Neural progenitor cell (in vitro differentiated cells): ENCODE measurements at regions not wholly inside any gene's neighbourhood (a gene's known extent, or its start where the extent isn't known, plus 50 kb on each side); places are given as distances from the start of the nearest gene placed in this dataset.

Experiments
- DNase-seq: peaks from one replicate; pipeline ENCODE4 v3.0.0-alpha.2; 2016; ENCODE audit warnings: low spot score
- H2AFZ ChIP-seq: fragments of 200-600 bp; sonication (generic); replicated peaks from 2 replicates; pipeline ENCODE4 v1.6.1; 2016; ENCODE audit warnings: antibody characterized with exemption
- H3F3A ChIP-seq: fragments of 200-600 bp; sonication (generic); 2 replicates; pipeline ENCODE4 v1.6.1; 2016; ENCODE audit warnings: antibody characterized with exemption, low read depth
- H3K27ac ChIP-seq: fragments of 200-600 bp; sonication (generic); 2 replicates; pipeline ENCODE4 v1.5.1; 2016; ENCODE audit warnings: mild to moderate bottlenecking
- H3K27me3 ChIP-seq: fragments of 200-600 bp; sonication (generic); 2 replicates; pipeline ENCODE4 v1.6.1; 2016; ENCODE audit warnings: mild to moderate bottlenecking, moderate library complexity
- H3K36me3 ChIP-seq: fragments of 200-600 bp; sonication (generic); 2 replicates; pipeline ENCODE4 v1.5.1; 2016
- H3K4me1 ChIP-seq: fragments of 200-600 bp; sonication (generic); 2 replicates; pipeline ENCODE4 v1.6.1; 2016; ENCODE audit warnings: mixed run types
- H3K4me2 ChIP-seq: fragments of 200-600 bp; sonication (generic); 2 replicates; pipeline ENCODE4 v1.6.1; 2016
- H3K4me3 ChIP-seq: fragments of 200-600 bp; sonication (generic); 2 replicates; pipeline ENCODE4 v1.5.1; 2016
- H3K79me2 ChIP-seq: fragments of 200-600 bp; sonication (generic); 2 replicates; pipeline ENCODE4 v1.6.1; 2016; ENCODE audit warnings: low read depth
- H3K9ac ChIP-seq: fragments of 200-600 bp; sonication (generic); 2 replicates; pipeline ENCODE4 v1.6.1; 2016
- H3K9me3 ChIP-seq: fragments of 200-600 bp; sonication (generic); 2 replicates; pipeline ENCODE4 v1.5.1; 2016; ENCODE audit warnings: low read depth
- H4K20me1 ChIP-seq: fragments of 200-600 bp; sonication (generic); 2 replicates; pipeline ENCODE4 v1.6.1; 2016; ENCODE audit warnings: low read depth
- H3K27ac Mint-ChIP-seq: 3 replicates; pipeline ENCODE4 v1.8.0; 2021; ENCODE audit warnings: mixed read lengths
- H3K27me3 Mint-ChIP-seq: 2 replicates; pipeline ENCODE4 v1.8.0; 2022; ENCODE audit warnings: low read depth, mild to moderate bottlenecking, inconsistent platforms, moderate library complexity, mixed read lengths; ENCODE audit not compliant: insufficient read depth
- H3K36me3 Mint-ChIP-seq: 3 replicates; pipeline ENCODE4 v1.8.0; 2021; ENCODE audit warnings: mixed read lengths
- H3K4me1 Mint-ChIP-seq: 3 replicates; pipeline ENCODE4 v1.8.0; 2021; ENCODE audit warnings: mixed read lengths
- H3K4me3 Mint-ChIP-seq: 3 replicates; pipeline ENCODE4 v1.8.0; 2021; ENCODE audit warnings: mild to moderate bottlenecking, moderate library complexity, mixed read lengths
- H3K9me3 Mint-ChIP-seq: 3 replicates; pipeline ENCODE4 v1.8.0; 2020; ENCODE audit warnings: mixed read lengths
- CTCF ChIP-seq: fragments of 200-600 bp; sonication (generic); IDR thresholded peaks from 2 replicates; pipeline ENCODE4 v1.5.1; 2017; ENCODE audit warnings: antibody characterized with exemption, mild to moderate bottlenecking
- EZH2 ChIP-seq: fragments of 200-600 bp; sonication (generic); IDR thresholded peaks from 2 replicates; pipeline ENCODE4 v1.6.1; 2017; ENCODE audit warnings: antibody characterized with exemption, mild to moderate bottlenecking, moderate library complexity
- EZH2phosphoT487 ChIP-seq: fragments of 200-600 bp; sonication (generic); IDR thresholded peaks from 2 replicates; pipeline ENCODE4 v1.6.1; 2017; ENCODE audit warnings: antibody characterized with exemption

DNA sequence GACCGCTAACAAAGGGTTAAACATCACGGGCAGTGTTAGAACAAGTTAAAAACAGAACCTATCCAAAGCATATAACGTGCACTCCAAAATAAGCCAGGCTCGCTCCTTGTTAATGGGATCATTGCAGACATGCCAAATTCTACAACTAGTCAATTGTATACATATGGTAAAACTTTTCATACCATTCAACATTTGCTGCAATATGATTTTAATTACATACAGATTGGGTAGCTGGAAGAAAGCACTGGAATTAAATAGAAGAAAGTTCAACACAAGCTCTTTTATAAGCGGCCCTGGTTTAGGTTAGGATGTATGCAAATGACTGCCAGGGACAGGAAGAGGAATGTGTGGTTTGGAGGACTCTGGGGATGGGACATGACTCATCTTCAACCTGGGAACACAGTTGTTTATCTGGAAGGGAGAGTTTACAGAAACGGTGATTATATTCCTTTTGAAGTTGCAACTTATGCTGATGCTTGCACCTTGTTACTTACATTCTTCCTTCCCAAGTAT, 62.5 kb upstream of the TIAM2 start:
- H3K27me3 ChIP-seq: no peaks in the 10 kb centered on the region
- Mint-ChIP-seq H3K27me3 (peaks cover 2% of the 10 kb centered on the region), H3K4me3 (no peak overlapping the region)

GRCh38 chr6:154933181-154933827, 61.8 kb upstream of the TIAM2 start:
- no peak overlapping the region for H3K27ac Mint-ChIP-seq
- Histone ChIP-seq H3K27ac (no peak overlapping the region), H3F3A (peaks cover 21% of the 10 kb centered on the region), H2AFZ (no peak overlapping the region), H3K4me1 (peaks cover 34% of the 10 kb centered on the region), H3K4me2 (no peak overlapping the region), H3K9me3 (no peaks in the 10 kb centered on the region), H3K36me3 (no peaks in the 10 kb centered on the region), H4K20me1 (peaks cover 18% of the 10 kb centered on the region), H3K9ac (no peak overlapping the region), H3K79me2 (no peaks in the 10 kb centered on the region), H3K27me3 (no peaks in the 10 kb centered on the region), H3K4me3 (no peak overlapping the region)
- no peaks in the 10 kb centered on the region for H3K9me3 Mint-ChIP-seq
- no peak overlapping the region for H3K4me3 Mint-ChIP-seq
- peaks cover 46% of the 10 kb centered on the region for H3K4me1 Mint-ChIP-seq
- peaks cover 2% of the 10 kb centered on the region for H3K27me3 Mint-ChIP-seq
- TF ChIP-seq EZH2phosphoT487 (no peak), EZH2 (no peak), CTCF (no peak)
- no peak for DNase-seq
- no peaks in the 10 kb centered on the region for H3K36me3 Mint-ChIP-seq

More for the DNA sequence above, 62.5 kb upstream of the TIAM2 start:
- Histone ChIP-seq H3K9ac (no peak overlapping the region), H3K9me3 (no peaks in the 10 kb centered on the region), H3K79me2 (no peaks in the 10 kb centered on the region), H3K4me2 (peak overlapping the region; percentile 40), H4K20me1 (peaks cover 18% of the 10 kb centered on the region), H3K27ac (no peak overlapping the region), H3K36me3 (no peaks in the 10 kb centered on the region), H3F3A (peaks cover 21% of the 10 kb centered on the region), H3K4me3 (no peak overlapping the region), H3K4me1 (peaks cover 34% of the 10 kb centered on the region), H2AFZ (no peak overlapping the region)
- Mint-ChIP-seq H3K4me1 (peaks cover 45% of the 10 kb centered on the region), H3K9me3 (no peaks in the 10 kb centered on the region), H3K36me3 (no peaks in the 10 kb centered on the region), H3K27ac (peak overlapping the region; percentile 19)
- TF ChIP-seq CTCF (no peak), EZH2phosphoT487 (no peak), EZH2 (no peak)
- no peak for DNase-seq

DNA sequence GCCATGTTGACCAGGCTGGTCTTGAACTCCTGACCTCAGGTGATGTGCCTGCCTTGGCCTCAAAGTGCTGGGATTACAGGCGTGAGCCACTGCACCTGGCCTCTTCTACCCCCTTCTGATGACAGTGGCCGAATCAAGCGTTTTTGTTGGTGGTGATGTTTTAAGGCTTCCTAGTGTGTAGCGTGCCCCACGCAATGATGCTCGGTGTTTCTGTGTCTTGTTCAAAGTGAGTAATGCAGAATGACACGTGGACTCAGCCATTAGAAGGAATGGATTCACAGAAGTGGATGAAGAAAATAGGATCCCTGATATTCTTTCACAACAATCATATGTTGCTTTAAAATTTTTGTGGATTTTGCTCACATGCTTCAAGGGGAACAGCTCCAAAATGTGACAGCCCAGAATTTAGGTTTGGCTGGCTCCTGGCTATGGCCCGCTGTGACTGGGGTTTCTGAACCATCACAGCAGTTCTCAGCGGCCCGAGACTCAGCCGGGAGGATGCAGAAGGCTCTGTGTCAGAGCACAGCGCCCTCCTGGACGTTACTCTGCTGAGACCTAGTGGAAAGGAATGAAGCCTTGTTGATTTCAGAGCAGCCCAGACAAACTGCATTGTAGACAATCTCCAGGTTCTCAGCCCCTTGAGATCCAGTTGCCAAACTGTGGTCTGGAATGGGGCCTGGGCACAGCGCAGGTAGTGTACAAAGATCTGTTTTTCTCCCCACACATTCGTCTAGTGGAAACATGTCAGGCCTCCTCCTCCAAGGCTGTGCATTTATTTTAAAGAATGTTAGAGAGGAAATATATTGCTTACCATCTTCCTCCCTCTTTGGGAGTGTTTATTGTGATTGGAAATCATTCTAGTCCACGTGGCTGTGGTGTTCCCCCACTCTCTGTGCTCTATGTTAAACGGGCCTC, 57.6 kb upstream of the TIAM2 start:
- Mint-ChIP-seq H3K4me1 (peaks cover 19% of the 10 kb centered on the region), H3K36me3 (no peaks in the 10 kb centered on the region), H3K4me3 (no peak overlapping the region), H3K27ac (peak overlapping the region; percentile 80), H3K9me3 (no peaks in the 10 kb centered on the region), H3K27me3 (peaks cover 2% of the 10 kb centered on the region)
- no peak for TF ChIP-seq EZH2
- no peak for TF ChIP-seq CTCF
- no peak for TF ChIP-seq EZH2phosphoT487
- Histone ChIP-seq H3K27ac (no peak overlapping the region), H3K79me2 (no peaks in the 10 kb centered on the region), H2AFZ (no peak overlapping the region), H3K36me3 (no peaks in the 10 kb centered on the region), H3F3A (no peaks in the 10 kb centered on the region), H3K27me3 (no peaks in the 10 kb centered on the region), H3K4me1 (peaks cover 8% of the 10 kb centered on the region), H3K4me3 (no peak overlapping the region), H4K20me1 (no peaks in the 10 kb centered on the region), H3K9me3 (no peaks in the 10 kb centered on the region), H3K4me2 (no peak overlapping the region), H3K9ac (peak overlapping the region; percentile 5)
- DNase-seq: peak; percentile 53
